Endothelial cell of umbilical vein (primary cell): ENCODE measurements at regions not wholly inside any gene's neighbourhood (a gene's known extent, or its start where the extent isn't known, plus 50 kb on each side); places are given as distances from the start of the nearest gene placed in this dataset.

ENCODE experiments used
- BruUV-seq: library from RNA; stranded (reverse); fragments of 400-500 nt; replicated peaks from 2 replicates; lab custom pipeline; 2021; lab: Mats Ljungman, UMichigan
- CTCF ChIA-PET: fragments of 300-600, 350-600 bp; sonication (Branson Sonifier 250); formaldehyde crosslinking; loops from one replicate; lab custom pipeline; 2021; ENCODE audit warnings: antibody characterized with exemption, inconsistent platforms; lab: Charles Lee
- POLR2A ChIA-PET: fragments of 300-600, 350-600 bp; sonication (Branson Sonifier 250); formaldehyde crosslinking; loops from one replicate; lab custom pipeline; 2021; ENCODE audit warnings: antibody characterized with exemption, inconsistent platforms; lab: Charles Lee
- DNase-seq: peaks from one replicate; pipeline ENCODE4 v3.0.0-alpha.2; 2011; ENCODE audit warnings: low read depth, low spot score
- FAIRE-seq: peaks from 2 replicates; lab custom pipeline; 2011; peaks lifted over from hg19 to GRCh38; lab: Jason Lieb, UNC
- H2AFZ ChIP-seq: 2 replicates; pipeline ENCODE4 v1.6.0; 2012; ENCODE audit warnings: low read depth, low read length, control low read depth, inconsistent platforms
- H3K27ac ChIP-seq: 2 replicates; pipeline ENCODE4 v1.5.1; 2011; ENCODE audit warnings: low read depth, mild to moderate bottlenecking, control low read depth, low read length, moderate library complexity; ENCODE audit not compliant: insufficient read depth
- H3K27me3 ChIP-seq, 2 experiments: 2 replicates each; pipeline versions ENCODE4 v1.6.0 to v1.6.1; 2011; ENCODE audit warnings: low read length in 2 of 2, mixed read lengths in 1 of 2; ENCODE audit not compliant: control insufficient read depth in 2 of 2, insufficient read depth in 2 of 2
- H3K36me3 ChIP-seq, 2 experiments: 2 replicates in 1 of 2; 3 replicates in 1 of 2; pipeline ENCODE4 v1.5.1; 2011; ENCODE audit warnings: low read length in 2 of 2, mild to moderate bottlenecking in 1 of 2, moderate library complexity in 1 of 2; ENCODE audit not compliant: control insufficient read depth in 2 of 2, insufficient read depth in 2 of 2; ENCODE audit errors: extremely low read depth in 1 of 2
- H3K4me1 ChIP-seq: 3 replicates; pipeline ENCODE4 v1.5.1; 2011; ENCODE audit warnings: mild to moderate bottlenecking, low read length; ENCODE audit not compliant: control insufficient read depth, insufficient read depth; ENCODE audit errors: extremely low read depth
- H3K4me2 ChIP-seq: 2 replicates; pipeline ENCODE4 v1.6.1; 2011; ENCODE audit warnings: low read length, control low read depth, mixed read lengths; ENCODE audit not compliant: insufficient read depth
- H3K4me3 ChIP-seq, 3 experiments: fragments of 200-600 bp in 1 of 3; sonication (generic), shearing (Covaris generic) in 1 of 3; replicated peaks in 1 of 3; 2 replicates each; pipeline ENCODE4 v1.5.1; 2011 to 2016; ENCODE audit warnings: control low read depth in 3 of 3, low read length in 3 of 3, mild to moderate bottlenecking in 2 of 3, inconsistent platforms in 1 of 3, low read depth in 1 of 3, moderate library complexity in 1 of 3; ENCODE audit not compliant: insufficient read depth in 1 of 3
- H3K79me2 ChIP-seq: 2 replicates; pipeline ENCODE4 v1.6.0; 2012; ENCODE audit warnings: low read length, inconsistent platforms; ENCODE audit not compliant: control insufficient read depth, insufficient read depth
- H3K9ac ChIP-seq: replicated peaks from 2 replicates; pipeline ENCODE3; 2011; ENCODE audit warnings: low read length, control low read depth; ENCODE audit not compliant: insufficient read depth; ENCODE audit errors: extremely low read depth
- H3K9me1 ChIP-seq: replicated peaks from 3 replicates; pipeline ENCODE4 v1.6.0; 2011; ENCODE audit warnings: mild to moderate bottlenecking, low read length; ENCODE audit not compliant: control insufficient read depth, insufficient read depth; ENCODE audit errors: extremely low read depth
- H3K9me3 ChIP-seq: replicated peaks from 2 replicates; pipeline ENCODE4 v1.5.1; 2012; ENCODE audit warnings: low read length, inconsistent platforms; ENCODE audit not compliant: control insufficient read depth, insufficient read depth
- H4K20me1 ChIP-seq: replicated peaks from 2 replicates; pipeline ENCODE3; 2011; ENCODE audit warnings: mild to moderate bottlenecking, low read length; ENCODE audit not compliant: control insufficient read depth, insufficient read depth; ENCODE audit errors: extremely low read depth
- CTCF ChIP-seq, 2 donors: IDR thresholded peaks; 1 replicate in 1 of 2; 2 replicates in 1 of 2; pipeline ENCODE4 v1.5.1; 2011; ENCODE audit warnings: low read length in 2 of 2, mild to moderate bottlenecking in 2 of 2, moderate library complexity in 2 of 2, control low read depth in 1 of 2, inconsistent platforms in 1 of 2, low read depth in 1 of 2; ENCODE audit not compliant: insufficient read depth in 1 of 2; ENCODE audit errors: extremely low read depth in 1 of 2
- EZH2 ChIP-seq: IDR thresholded peaks from 2 replicates; pipeline ENCODE4 v1.6.1; 2012; ENCODE audit warnings: borderline replicate concordance, low read depth, mild to moderate bottlenecking, moderate library complexity, low read length, inconsistent platforms; ENCODE audit not compliant: severe bottlenecking
- FOS ChIP-seq: IDR thresholded peaks from 2 replicates; pipeline ENCODE4 v1.6.1; 2011; ENCODE audit warnings: mild to moderate bottlenecking, low read length, moderate library complexity, borderline replicate concordance; ENCODE audit not compliant: insufficient read depth
- GATA2 ChIP-seq: IDR thresholded peaks from 2 replicates; pipeline ENCODE4 v1.7.0; 2011; ENCODE audit warnings: low read depth, mild to moderate bottlenecking, moderate library complexity, mixed read lengths, low read length; ENCODE audit not compliant: insufficient read length, insufficient read depth
- JUN ChIP-seq: IDR thresholded peaks from 2 replicates; pipeline ENCODE4 v1.6.1; 2011; ENCODE audit warnings: borderline replicate concordance, low read depth; ENCODE audit not compliant: insufficient read length, insufficient read depth
- MYC ChIP-seq: IDR thresholded peaks from one replicate; pipeline ENCODE4 v1.6.1; 2011; ENCODE audit warnings: mild to moderate bottlenecking, low read depth, low read length
- POLR2A ChIP-seq: IDR thresholded peaks from 2 replicates; pipeline ENCODE4 v1.6.1; 2012; ENCODE audit warnings: low read depth, mild to moderate bottlenecking, control low read depth, low read length
- POLR2AphosphoS5 ChIP-seq: IDR thresholded peaks from 2 replicates; pipeline ENCODE4 v1.6.1; 2012; ENCODE audit warnings: low read depth, mild to moderate bottlenecking, control low read depth, low read length, moderate library complexity; ENCODE audit not compliant: insufficient read depth
- dilution Hi-C: fragments of 300-500 bp; cut with MboI; formaldehyde crosslinking; loops from one replicate; pipeline ENCODE4 v1.15.0; 2019; ENCODE audit warnings: low sequenced_read_pairs; ENCODE audit not compliant: extremely low pct_ligation_motif_present
- intact Hi-C: fragments of 100-400 bp; cut with micrococcal nuclease; formaldehyde crosslinking; loops from one replicate; pipeline ENCODE4 v1.10.0; 2022
- TF ChIP-seq, protein P1 (sequence below): IDR thresholded peaks from 2 replicates; pipeline ENCODE4 v1.6.1; 2011; ENCODE audit not compliant: insufficient read depth, insufficient read length

DNA sequence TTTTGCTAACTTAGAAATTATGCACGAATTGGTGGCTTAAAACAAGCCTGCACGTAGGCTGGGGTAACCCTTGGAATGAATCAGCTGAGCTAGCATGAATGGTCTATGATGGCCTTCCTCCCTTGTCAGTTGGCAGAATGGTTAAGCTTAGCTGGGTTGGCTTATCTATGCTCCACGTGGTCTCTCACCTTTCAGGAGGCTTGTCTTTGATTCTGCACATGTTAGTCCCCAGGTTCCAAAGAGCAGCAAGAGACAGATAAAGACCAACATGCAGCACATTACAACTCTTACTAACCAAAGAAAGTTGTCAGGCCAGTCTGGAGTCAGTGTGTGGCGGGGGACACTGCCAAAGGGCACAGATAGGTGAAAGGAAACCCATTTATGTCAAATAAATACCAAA, 700.9 kb upstream of the SYT4 start:
- Histone ChIP-seq H3K4me3 (no peak overlapping the region), H3K4me1 (no peaks in the 10 kb centered on the region), H2AFZ (no peak overlapping the region), H3K27ac (no peak overlapping the region), H3K79me2 (no peaks in the 10 kb centered on the region), H3K9me3 (no peaks in the 10 kb centered on the region), H3K9me1 (no peaks in the 10 kb centered on the region), H4K20me1 (no peaks in the 10 kb centered on the region), H3K4me2 (no peak overlapping the region), H3K9ac (no peak overlapping the region), H3K27me3 (no peaks in the 10 kb centered on the region), H3K36me3 (no peaks in the 10 kb centered on the region)
- BruUV-seq = no TSS peak
- TF ChIP-seq POLR2AphosphoS5 (no peak), GATA2 (no peak), MYC (no peak), EZH2 (no peak), CTCF (IDR thresholded peaks at IDR 0.05; ENCODE audit: extremely low read depth in 1 of 2, insufficient read depth in 1 of 2, low read depth in 1 of 2, low read length in 2 of 2) (no peak), JUN (no peak), POLR2A (no peak), FOS (no peak)
- TF ChIP-seq, protein P1, sequence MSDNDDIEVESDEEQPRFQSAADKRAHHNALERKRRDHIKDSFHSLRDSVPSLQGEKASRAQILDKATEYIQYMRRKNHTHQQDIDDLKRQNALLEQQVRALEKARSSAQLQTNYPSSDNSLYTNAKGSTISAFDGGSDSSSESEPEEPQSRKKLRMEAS = no peak
- FAIRE-seq = no peak
- dilution Hi-C loops (no loop called here), intact Hi-C loops (no loop called here)
- ChIA-PET CTCF (no interaction called here), POLR2A (no interaction called here)
- DNase-seq = no peak
